Effector memory CD8-positive, alpha-beta T cell (primary cell): ENCODE measurements at regions not wholly inside any gene's neighbourhood (a gene's known extent, or its start where the extent isn't known, plus 50 kb on each side); places are given as distances from the start of the nearest gene placed in this dataset.
"Not testable (repeated sequence)": the region's sequence is repeated elsewhere in the genome, so short reads cannot be mapped to it uniquely, and the experiment has no call there.

Source experiments
- ATAC-seq: fragments of 150-1000 bp; cut with Tn5 transposase; replicated peaks from 2 replicates; pipeline ENCODE4 v1.10.0; 2021; ENCODE audit warnings: mild to moderate bottlenecking, moderate library complexity
- DNase-seq, 3 experiments: peaks; one replicate each; pipeline ENCODE4 v3.0.0; 2021
- H3K27ac Mint-ChIP-seq, 2 donors: one replicate each; pipeline ENCODE4 v1.8.0; 2022; ENCODE audit warnings: mild to moderate bottlenecking in 2 of 2, mixed read lengths in 2 of 2, moderate library complexity in 2 of 2
- H3K27me3 Mint-ChIP-seq, 2 donors: one replicate each; pipeline ENCODE4 v1.8.0; 2022; ENCODE audit warnings: mixed read lengths in 2 of 2
- H3K36me3 Mint-ChIP-seq: one replicate; pipeline ENCODE4 v1.8.0; 2022; ENCODE audit warnings: mild to moderate bottlenecking, moderate library complexity, mixed read lengths; ENCODE audit not compliant: insufficient read depth
- H3K4me1 Mint-ChIP-seq, 2 donors: one replicate each; pipeline ENCODE4 v1.8.0; 2022; ENCODE audit warnings: low read depth in 2 of 2, mixed read lengths in 2 of 2
- H3K4me3 Mint-ChIP-seq, 2 donors: one replicate each; pipeline ENCODE4 v1.8.0; 2022; ENCODE audit warnings: mild to moderate bottlenecking in 2 of 2, mixed read lengths in 2 of 2, moderate library complexity in 2 of 2
- H3K9me3 Mint-ChIP-seq, 2 donors: one replicate each; pipeline ENCODE4 v1.8.0; 2022; ENCODE audit warnings: mixed read lengths in 2 of 2

- Mint-ChIP-seq H3K9me3 (no peaks in the 10 kb centered on the region), H3K27me3 (no peaks in the 10 kb centered on the region), H3K36me3 (peaks cover 2% of the 10 kb centered on the region), H3K4me3 (peak overlapping the region; percentile 63 to 77), H3K27ac (peak overlapping the region; percentile 85 to 89), H3K4me1 (peaks cover 48 to 50% of the 10 kb centered on the region in 2 donors)
- ATAC-seq (peak; percentile 61), DNase-seq (no peak)
Measured at GRCh38 chr1:232579958-232580941, 49.7 kb downstream of the SIPA1L2 start.

GRCh38 chr1:232579466-232579865 is 50.5 kb downstream of the SIPA1L2 start:
- no peaks in the 10 kb centered on the region for H3K27me3 Mint-ChIP-seq
- H3K4me3 Mint-ChIP-seq, result peak overlapping the region; percentile 63 to 77
- peaks cover 2% of the 10 kb centered on the region for H3K36me3 Mint-ChIP-seq
- DNase-seq (no peak), ATAC-seq (no peak)
- H3K4me1 Mint-ChIP-seq, result peaks cover 53 to 55% of the 10 kb centered on the region in 2 donors
- no peaks in the 10 kb centered on the region for H3K9me3 Mint-ChIP-seq
- H3K27ac Mint-ChIP-seq, result peak overlapping the region; percentile 85 to 89

GRCh38 chr1:232578651-232579195 is 51.2 kb downstream of the SIPA1L2 start:
- H3K9me3 Mint-ChIP-seq, result no peaks in the 10 kb centered on the region
- peak overlapping the region; percentile 63 to 77 for H3K4me3 Mint-ChIP-seq
- H3K27me3 Mint-ChIP-seq, result no peaks in the 10 kb centered on the region
- DNase-seq (peak in 1 of 3 experiments; percentile 13), ATAC-seq (peak; percentile 66)
- peak overlapping the region; percentile 85 to 89 for H3K27ac Mint-ChIP-seq
- peaks cover 53 to 55% of the 10 kb centered on the region in 2 donors for H3K4me1 Mint-ChIP-seq
- H3K36me3 Mint-ChIP-seq, result peaks cover 2% of the 10 kb centered on the region

GRCh38 chr1:232577772-232578171 is 52.2 kb downstream of the SIPA1L2 start:
- H3K27me3 Mint-ChIP-seq, result no peaks in the 10 kb centered on the region
- H3K4me3 Mint-ChIP-seq, result peak overlapping the region; percentile 6 to 63
- H3K4me1 Mint-ChIP-seq, result peaks cover 53 to 55% of the 10 kb centered on the region in 2 donors
- ATAC-seq (peak; percentile 8), DNase-seq (no peak)
- H3K36me3 Mint-ChIP-seq, result peaks cover 5% of the 10 kb centered on the region
- H3K9me3 Mint-ChIP-seq, result no peaks in the 10 kb centered on the region
- peak overlapping the region in 1 of 2 donors; percentile 85 for H3K27ac Mint-ChIP-seq

GRCh38 chr1:232576537-232576936 is 53.4 kb downstream of the SIPA1L2 start:
- no peaks in the 10 kb centered on the region for H3K27me3 Mint-ChIP-seq
- H3K4me3 Mint-ChIP-seq, result no peak overlapping the region
- H3K4me1 Mint-ChIP-seq, result peaks cover 55 to 58% of the 10 kb centered on the region in 2 donors
- peaks cover 5% of the 10 kb centered on the region for H3K36me3 Mint-ChIP-seq
- DNase-seq, result no peak
- no peaks in the 10 kb centered on the region for H3K9me3 Mint-ChIP-seq
- H3K27ac Mint-ChIP-seq, result peak overlapping the region; percentile 1 to 7
- no peak for ATAC-seq

GRCh38 chr1:232575763-232576040 is 54.2 kb downstream of the SIPA1L2 start:
- H3K4me1 Mint-ChIP-seq, result peaks cover 51 to 53% of the 10 kb centered on the region in 2 donors
- H3K27ac Mint-ChIP-seq, result peak overlapping the region; percentile 67 to 84
- no peaks in the 10 kb centered on the region for H3K27me3 Mint-ChIP-seq
- peak overlapping the region; percentile 53 to 55 for H3K4me3 Mint-ChIP-seq
- DNase-seq (no peak), ATAC-seq (no peak)
- no peaks in the 10 kb centered on the region for H3K9me3 Mint-ChIP-seq
- peaks cover 5% of the 10 kb centered on the region for H3K36me3 Mint-ChIP-seq

- Mint-ChIP-seq H3K36me3 (peaks cover 5% of the 10 kb centered on the region), H3K27ac (peak overlapping the region; percentile 67 to 84), H3K4me1 (peaks cover 45 to 48% of the 10 kb centered on the region in 2 donors), H3K9me3 (no peaks in the 10 kb centered on the region), H3K27me3 (no peaks in the 10 kb centered on the region), H3K4me3 (peak overlapping the region; percentile 53 to 55)
- ATAC-seq (peak; percentile 30), DNase-seq (no peak)
Measured at GRCh38 chr1:232574889-232575762, 54.8 kb downstream of the SIPA1L2 start.

- H3K9me3 Mint-ChIP-seq, result no peaks in the 10 kb centered on the region
- H3K4me1 Mint-ChIP-seq, result peaks cover 35 to 39% of the 10 kb centered on the region in 2 donors
- ATAC-seq, result no peak
- no peak overlapping the region for H3K4me3 Mint-ChIP-seq
- no peak overlapping the region for H3K27ac Mint-ChIP-seq
- H3K27me3 Mint-ChIP-seq, result no peaks in the 10 kb centered on the region
- no peak for DNase-seq
- peaks cover 5% of the 10 kb centered on the region for H3K36me3 Mint-ChIP-seq
Measured at GRCh38 chr1:232574077-232574476, 55.9 kb downstream of the SIPA1L2 start.

- Mint-ChIP-seq H3K27ac (no peak overlapping the region), H3K27me3 (no peaks in the 10 kb centered on the region), H3K9me3 (no peaks in the 10 kb centered on the region), H3K4me1 (peaks cover 31 to 33% of the 10 kb centered on the region in 2 donors), H3K36me3 (peaks cover 3% of the 10 kb centered on the region), H3K4me3 (no peak overlapping the region)
- ATAC-seq, result no peak
- DNase-seq, result no peak
Measured at GRCh38 chr1:232571523-232571922, 58.4 kb downstream of the SIPA1L2 start.

GRCh38 chr1:232570007-232570406 is 59.9 kb downstream of the SIPA1L2 start:
- DNase-seq, result no peak

GRCh38 chr1:232569554-232569921 is 60.4 kb downstream of the SIPA1L2 start:
- ATAC-seq, H3K27ac Mint-ChIP-seq, H3K9me3 Mint-ChIP-seq, DNase-seq, H3K27me3 Mint-ChIP-seq, H3K36me3 Mint-ChIP-seq, H3K4me3 Mint-ChIP-seq: not testable (repeated sequence)
- peaks cover 14 to 18% of the 10 kb centered on the region in 2 donors for H3K4me1 Mint-ChIP-seq

More at GRCh38 chr1:232570007-232570406, 59.9 kb downstream of the SIPA1L2 start:
- no peaks in the 10 kb centered on the region for H3K27me3 Mint-ChIP-seq
- peaks cover 18 to 21% of the 10 kb centered on the region in 2 donors for H3K4me1 Mint-ChIP-seq
- no peak for ATAC-seq
- H3K4me3 Mint-ChIP-seq, result no peak overlapping the region
- H3K36me3 Mint-ChIP-seq, result peaks cover 3% of the 10 kb centered on the region
- no peak overlapping the region for H3K27ac Mint-ChIP-seq
- no peaks in the 10 kb centered on the region for H3K9me3 Mint-ChIP-seq

- Mint-ChIP-seq H3K36me3 (peaks cover 3% of the 10 kb centered on the region), H3K9me3 (no peaks in the 10 kb centered on the region), H3K4me1 (peaks cover 14 to 18% of the 10 kb centered on the region in 2 donors), H3K27ac (peak overlapping the region in 1 of 2 donors; percentile 77), H3K27me3 (no peaks in the 10 kb centered on the region), H3K4me3 (no peak overlapping the region)
- DNase-seq, result no peak
- ATAC-seq, result no peak
Measured at GRCh38 chr1:232568906-232569553, 60.9 kb downstream of the SIPA1L2 start.
